ENCODE measurements at regions not wholly inside any gene's neighbourhood (a gene's known extent, or its start where the extent isn't known, plus 50 kb on each side); places are given as distances from the start of the nearest gene placed in this dataset.

DNA sequence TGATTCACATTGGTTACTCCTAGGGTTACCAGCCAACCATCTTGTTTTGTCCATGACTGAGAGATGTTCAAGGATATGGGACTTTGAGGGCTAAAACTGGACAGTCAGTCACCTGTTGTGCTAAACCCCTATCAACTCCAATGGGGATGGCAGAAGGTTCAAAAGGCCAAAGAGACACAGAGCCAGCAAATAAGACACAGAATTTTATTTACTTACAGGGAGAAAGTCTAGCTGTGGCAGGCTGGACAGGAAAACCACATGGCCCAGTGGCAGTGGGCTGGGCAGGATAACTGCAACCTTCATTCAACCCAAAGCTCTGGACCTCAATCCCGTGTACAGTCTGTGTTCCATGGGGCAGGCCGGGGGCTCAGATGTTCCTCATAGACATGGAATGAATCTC, 326.7 kb upstream of the RPS6KA3 start:
- Histone ChIP-seq H3K27me3 (ENCODE audit: control insufficient read depth, insufficient read depth, low read length) (no peaks in the 10 kb centered on the region), H3K4me3 (ENCODE audit: low read depth, low read length) (no peak overlapping the region), H3K36me3 (ENCODE audit: control insufficient read depth, insufficient read depth, low read length) (no peaks in the 10 kb centered on the region)
- no peak for TF ChIP-seq CTCF (IDR thresholded peaks at IDR 0.05; ENCODE audit: insufficient read depth, low read length, poor library complexity, severe bottlenecking)
- no peak for DNase-seq (ENCODE audit: low read depth)

GRCh38 chrX:20591246-20591645, 324.5 kb upstream of the RPS6KA3 start:
- TF ChIP-seq CTCF (IDR thresholded peaks at IDR 0.05; ENCODE audit: insufficient read depth, low read length, poor library complexity, severe bottlenecking) = no peak
- Histone ChIP-seq H3K27me3 (ENCODE audit: control insufficient read depth, insufficient read depth, low read length) (no peaks in the 10 kb centered on the region), H3K36me3 (ENCODE audit: control insufficient read depth, insufficient read depth, low read length) (no peaks in the 10 kb centered on the region), H3K4me3 (ENCODE audit: low read depth, low read length) (no peak overlapping the region)
- DNase-seq (ENCODE audit: low read depth) = no peak

- DNase-seq (ENCODE audit: low read depth) = no peak
- Histone ChIP-seq H3K36me3 (ENCODE audit: control insufficient read depth, insufficient read depth, low read length) (no peaks in the 10 kb centered on the region), H3K27me3 (ENCODE audit: control insufficient read depth, insufficient read depth, low read length) (no peaks in the 10 kb centered on the region), H3K4me3 (ENCODE audit: low read depth, low read length) (no peak overlapping the region)
- TF ChIP-seq CTCF (IDR thresholded peaks at IDR 0.05; ENCODE audit: insufficient read depth, low read length, poor library complexity, severe bottlenecking) = no peak
Measured at GRCh38 chrX:20585782-20586181, 319.1 kb upstream of the RPS6KA3 start.

DNA sequence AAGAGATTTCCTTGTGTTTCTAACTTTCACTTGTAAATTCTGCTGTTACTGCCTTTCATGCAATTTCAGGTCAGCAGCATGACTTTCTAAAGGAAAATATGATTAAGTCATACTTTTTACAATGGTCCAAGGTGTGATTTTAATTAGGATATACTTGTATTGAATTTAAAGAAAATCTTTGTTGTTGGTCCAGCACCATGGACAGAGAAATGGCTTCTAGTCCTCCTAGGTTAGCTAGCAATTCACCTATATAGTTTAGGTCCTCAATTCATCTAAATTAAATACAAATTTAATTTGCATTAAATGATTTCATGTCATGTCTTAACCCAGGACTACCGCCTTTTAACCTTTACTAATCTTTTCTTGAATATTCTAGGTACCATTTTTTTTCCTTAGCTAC, 304.9 kb upstream of the RPS6KA3 start:
- Histone ChIP-seq H3K27me3 (ENCODE audit: control insufficient read depth, insufficient read depth, low read length) (no peaks in the 10 kb centered on the region), H3K36me3 (ENCODE audit: control insufficient read depth, insufficient read depth, low read length) (no peaks in the 10 kb centered on the region), H3K4me3 (ENCODE audit: low read depth, low read length) (no peak overlapping the region)
- TF ChIP-seq CTCF (IDR thresholded peaks at IDR 0.05; ENCODE audit: insufficient read depth, low read length, poor library complexity, severe bottlenecking) = no peak
- DNase-seq (ENCODE audit: low read depth) = no peak

- no peak overlapping the region for H3K4me3 ChIP-seq (ENCODE audit: low read depth, low read length)
- no peak for TF ChIP-seq CTCF (IDR thresholded peaks at IDR 0.05; ENCODE audit: insufficient read depth, low read length, poor library complexity, severe bottlenecking)
- no peak for DNase-seq (ENCODE audit: low read depth)
- no peaks in the 10 kb centered on the region for H3K27me3 ChIP-seq (ENCODE audit: control insufficient read depth, insufficient read depth, low read length)
- no peaks in the 10 kb centered on the region for H3K36me3 ChIP-seq (ENCODE audit: control insufficient read depth, insufficient read depth, low read length)
Measured at GRCh38 chrX:20567108-20567507, 300.4 kb upstream of the RPS6KA3 start.

GRCh38 chrX:20547611-20548051, 280.9 kb upstream of the RPS6KA3 start:
- Histone ChIP-seq H3K27me3 (ENCODE audit: control insufficient read depth, insufficient read depth, low read length) (no peaks in the 10 kb centered on the region), H3K4me3 (ENCODE audit: low read depth, low read length) (no peak overlapping the region), H3K36me3 (ENCODE audit: control insufficient read depth, insufficient read depth, low read length) (no peaks in the 10 kb centered on the region)
- TF ChIP-seq CTCF (IDR thresholded peaks at IDR 0.05; ENCODE audit: insufficient read depth, low read length, poor library complexity, severe bottlenecking) = no peak
- DNase-seq (ENCODE audit: low read depth) = peak; percentile 62

All from kidney epithelial cell (primary cell).